ENCODE measurements at regions not wholly inside any gene's neighbourhood (a gene's known extent, or its start where the extent isn't known, plus 50 kb on each side); places are given as distances from the start of the nearest gene placed in this dataset.

GRCh38 chr2:125667630-125668029 lies 988.3 kb upstream of the GYPC start:
- TF ChIP-seq ZNF274 (IDR thresholded peaks at IDR 0.05; ENCODE audit: low read depth, low read length) (no peak), SUZ12 (IDR thresholded peaks at IDR 0.05; ENCODE audit: extremely low read depth, insufficient read depth, insufficient read length) (no peak), YY1 (IDR thresholded peaks at IDR 0.05; ENCODE audit: insufficient read depth, insufficient read length) (no peak)
- H3K36me3 ChIP-seq (ENCODE audit: insufficient read depth, insufficient read length, low read length): no peaks in the 10 kb centered on the region
- H3K4me3 ChIP-seq (ENCODE audit: insufficient read length, low read depth): no peak overlapping the region
- H3K9me3 ChIP-seq (ENCODE audit: insufficient read depth, low read length): 0 out of 2 replicates have a peak, but pooled peaks cover 5% of the 10 kb centered on the region
- H3K4me1 ChIP-seq (ENCODE audit: insufficient read depth, insufficient read length): no peaks in the 10 kb centered on the region
- DNase-seq (ENCODE audit: low read depth, low spot score): no peak
- no peak overlapping the region for H3K9ac ChIP-seq (ENCODE audit: insufficient read length, low read depth)
- no peaks in the 10 kb centered on the region for H3K27me3 ChIP-seq (ENCODE audit: insufficient read depth, insufficient read length)

DNA sequence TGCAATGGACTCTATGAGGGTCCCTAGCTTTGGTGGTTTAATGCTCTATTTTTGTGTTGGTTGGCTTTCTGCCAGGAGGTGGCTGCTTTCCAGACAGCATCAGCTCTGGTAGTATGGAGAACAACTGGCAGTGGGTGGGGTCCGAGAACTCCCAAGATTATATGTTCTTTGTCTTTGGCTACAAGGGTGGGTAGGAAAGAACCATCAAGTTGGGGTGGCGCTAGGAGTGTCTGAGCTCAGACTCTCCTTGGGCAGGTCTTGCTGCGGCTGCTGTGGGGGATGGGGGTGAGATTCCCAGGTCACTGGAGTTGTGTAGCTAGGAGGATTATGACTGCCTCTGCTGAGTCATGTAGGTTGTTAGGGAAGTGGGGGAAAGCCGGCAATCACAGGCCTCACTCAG lies 976.1 kb upstream of the GYPC start:
- Histone ChIP-seq H3K27me3 (ENCODE audit: insufficient read depth, insufficient read length) (no peaks in the 10 kb centered on the region), H3K9ac (ENCODE audit: insufficient read length, low read depth) (no peak overlapping the region), H3K4me3 (ENCODE audit: insufficient read length, low read depth) (no peak overlapping the region), H3K9me3 (ENCODE audit: insufficient read depth, low read length) (no peaks in the 10 kb centered on the region), H3K36me3 (ENCODE audit: insufficient read depth, insufficient read length, low read length) (no peaks in the 10 kb centered on the region), H3K4me1 (ENCODE audit: insufficient read depth, insufficient read length) (no peaks in the 10 kb centered on the region)
- TF ChIP-seq SUZ12 (IDR thresholded peaks at IDR 0.05; ENCODE audit: extremely low read depth, insufficient read depth, insufficient read length) (no peak), ZNF274 (IDR thresholded peaks at IDR 0.05; ENCODE audit: low read depth, low read length) (no peak), YY1 (IDR thresholded peaks at IDR 0.05; ENCODE audit: insufficient read depth, insufficient read length) (no peak)
- DNase-seq (ENCODE audit: low read depth, low spot score): no peak

DNA sequence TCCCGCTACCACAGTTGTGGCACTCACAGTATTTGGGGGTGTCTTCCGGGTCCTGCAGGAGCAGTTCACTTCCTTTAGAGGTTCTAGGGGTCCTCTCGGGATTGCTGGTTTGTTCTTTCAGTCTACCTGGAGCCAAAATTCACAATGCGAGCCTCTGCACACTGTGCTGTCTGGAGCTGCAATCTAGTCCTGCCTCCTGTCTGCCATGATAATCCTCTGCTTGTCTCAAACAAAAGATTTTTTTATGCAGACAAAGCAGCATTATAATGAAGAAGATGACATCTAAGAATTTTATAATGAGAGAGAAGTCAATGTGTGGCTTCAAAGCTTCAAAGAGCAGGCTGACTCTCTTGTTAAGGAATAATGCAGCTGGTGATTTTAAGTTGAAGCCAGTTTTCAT lies 975.1 kb upstream of the GYPC start:
- H3K36me3 ChIP-seq (ENCODE audit: insufficient read depth, insufficient read length, low read length): no peaks in the 10 kb centered on the region
- no peak for DNase-seq (ENCODE audit: low read depth, low spot score)
- TF ChIP-seq SUZ12 (IDR thresholded peaks at IDR 0.05; ENCODE audit: extremely low read depth, insufficient read depth, insufficient read length) (no peak), ZNF274 (IDR thresholded peaks at IDR 0.05; ENCODE audit: low read depth, low read length) (no peak), YY1 (IDR thresholded peaks at IDR 0.05; ENCODE audit: insufficient read depth, insufficient read length) (no peak)
- no peaks in the 10 kb centered on the region for H3K27me3 ChIP-seq (ENCODE audit: insufficient read depth, insufficient read length)
- H3K4me1 ChIP-seq (ENCODE audit: insufficient read depth, insufficient read length): no peaks in the 10 kb centered on the region
- H3K4me3 ChIP-seq (ENCODE audit: insufficient read length, low read depth): no peak overlapping the region
- no peaks in the 10 kb centered on the region for H3K9me3 ChIP-seq (ENCODE audit: insufficient read depth, low read length)
- no peak overlapping the region for H3K9ac ChIP-seq (ENCODE audit: insufficient read length, low read depth)

- H3K9me3 ChIP-seq (ENCODE audit: insufficient read depth, low read length): no peaks in the 10 kb centered on the region
- TF ChIP-seq YY1 (IDR thresholded peaks at IDR 0.05; ENCODE audit: insufficient read depth, insufficient read length) (no peak), SUZ12 (IDR thresholded peaks at IDR 0.05; ENCODE audit: extremely low read depth, insufficient read depth, insufficient read length) (no peak), ZNF274 (IDR thresholded peaks at IDR 0.05; ENCODE audit: low read depth, low read length) (no peak)
- no peak overlapping the region for H3K9ac ChIP-seq (ENCODE audit: insufficient read length, low read depth)
These were observed 974.4 kb upstream of the GYPC start for GRCh38 chr2:125681576-125681975.

DNA sequence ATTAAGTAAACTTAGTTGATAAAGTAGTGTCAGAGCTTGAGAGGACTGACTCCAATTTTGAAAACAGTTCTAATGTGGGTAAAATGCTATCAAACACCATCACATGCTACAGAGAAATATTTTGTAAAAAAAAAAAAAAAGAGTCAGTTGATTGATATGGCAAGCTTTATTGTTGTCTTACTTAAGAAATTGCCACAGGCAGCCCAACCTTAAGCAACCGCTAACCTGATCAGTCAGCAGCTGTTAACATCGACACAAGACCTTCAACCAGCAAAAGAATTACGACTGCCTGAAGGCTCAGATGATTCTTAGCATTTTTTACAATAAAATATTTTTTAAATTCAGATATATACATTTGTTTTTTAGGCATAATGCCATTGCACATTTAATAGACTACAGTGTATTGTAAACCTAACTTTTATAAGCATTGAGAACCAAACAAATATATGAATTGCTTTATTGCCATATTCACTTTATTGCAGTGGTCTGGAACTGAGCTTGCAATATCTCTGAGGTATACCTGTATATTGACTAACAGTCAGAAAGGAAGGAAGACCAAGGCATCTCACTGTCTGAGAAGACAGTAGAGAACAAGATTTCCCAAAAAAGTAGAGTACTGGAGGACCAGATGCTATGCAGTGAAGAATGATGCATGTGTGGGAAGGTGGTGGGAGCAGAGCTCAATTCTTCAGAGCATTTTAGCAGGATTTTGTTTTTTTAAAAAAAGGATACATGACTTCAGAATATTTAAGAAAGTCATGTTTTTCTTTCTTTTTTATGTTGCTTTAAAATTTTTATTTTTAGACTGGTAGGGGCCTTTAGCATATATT lies 973.8 kb upstream of the GYPC start:
- Histone ChIP-seq H3K36me3 (ENCODE audit: insufficient read depth, insufficient read length, low read length) (no peaks in the 10 kb centered on the region), H3K9me3 (ENCODE audit: insufficient read depth, low read length) (no peaks in the 10 kb centered on the region), H3K4me3 (ENCODE audit: insufficient read length, low read depth) (no peak overlapping the region), H3K27me3 (ENCODE audit: insufficient read depth, insufficient read length) (no peaks in the 10 kb centered on the region), H3K4me1 (ENCODE audit: insufficient read depth, insufficient read length) (no peaks in the 10 kb centered on the region), H3K9ac (ENCODE audit: insufficient read length, low read depth) (no peak overlapping the region)
- no peak for TF ChIP-seq ZNF274 (IDR thresholded peaks at IDR 0.05; ENCODE audit: low read depth, low read length)
- TF ChIP-seq YY1 (IDR thresholded peaks at IDR 0.05; ENCODE audit: insufficient read depth, insufficient read length): no peak
- no peak for TF ChIP-seq SUZ12 (IDR thresholded peaks at IDR 0.05; ENCODE audit: extremely low read depth, insufficient read depth, insufficient read length)
- DNase-seq (ENCODE audit: low read depth, low spot score): no peak

More at GRCh38 chr2:125681576-125681975, 974.4 kb upstream of the GYPC start:
- no peaks in the 10 kb centered on the region for H3K27me3 ChIP-seq (ENCODE audit: insufficient read depth, insufficient read length)
- no peaks in the 10 kb centered on the region for H3K4me1 ChIP-seq (ENCODE audit: insufficient read depth, insufficient read length)
- no peaks in the 10 kb centered on the region for H3K36me3 ChIP-seq (ENCODE audit: insufficient read depth, insufficient read length, low read length)
- no peak overlapping the region for H3K4me3 ChIP-seq (ENCODE audit: insufficient read length, low read depth)
- DNase-seq (ENCODE audit: low read depth, low spot score): no peak

DNA sequence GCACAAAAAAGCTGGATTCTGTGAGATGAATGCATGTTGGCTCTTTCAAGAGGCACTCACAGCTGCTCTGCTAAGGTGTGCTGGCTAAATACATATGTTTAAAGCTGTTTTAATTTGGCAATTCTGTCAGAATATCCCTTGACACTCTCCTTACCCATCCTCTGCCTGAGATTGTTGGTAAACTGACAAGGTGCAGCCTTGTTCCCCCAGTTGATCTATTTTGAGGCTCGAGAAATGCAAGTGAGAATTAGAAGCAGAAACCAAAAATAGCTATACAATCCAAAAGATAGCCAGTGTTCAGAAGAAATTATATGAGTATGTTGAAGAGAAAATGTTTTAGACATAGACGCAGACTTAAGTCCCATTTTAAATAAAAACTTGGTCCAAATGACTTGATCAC lies 971.7 kb upstream of the GYPC start:
- TF ChIP-seq ZNF274 (IDR thresholded peaks at IDR 0.05; ENCODE audit: low read depth, low read length) (no peak), YY1 (IDR thresholded peaks at IDR 0.05; ENCODE audit: insufficient read depth, insufficient read length) (no peak), SUZ12 (IDR thresholded peaks at IDR 0.05; ENCODE audit: extremely low read depth, insufficient read depth, insufficient read length) (no peak)
- no peak for DNase-seq (ENCODE audit: low read depth, low spot score)
- Histone ChIP-seq H3K4me1 (ENCODE audit: insufficient read depth, insufficient read length) (no peaks in the 10 kb centered on the region), H3K36me3 (ENCODE audit: insufficient read depth, insufficient read length, low read length) (no peaks in the 10 kb centered on the region), H3K27me3 (ENCODE audit: insufficient read depth, insufficient read length) (no peaks in the 10 kb centered on the region), H3K9me3 (ENCODE audit: insufficient read depth, low read length) (no peaks in the 10 kb centered on the region), H3K9ac (ENCODE audit: insufficient read length, low read depth) (no peak overlapping the region), H3K4me3 (ENCODE audit: insufficient read length, low read depth) (no peak overlapping the region)

- H3K27me3 ChIP-seq (ENCODE audit: insufficient read depth, insufficient read length): no peaks in the 10 kb centered on the region
- no peak overlapping the region for H3K9ac ChIP-seq (ENCODE audit: insufficient read length, low read depth)
- no peaks in the 10 kb centered on the region for H3K36me3 ChIP-seq (ENCODE audit: insufficient read depth, insufficient read length, low read length)
- no peaks in the 10 kb centered on the region for H3K9me3 ChIP-seq (ENCODE audit: insufficient read depth, low read length)
- no peak overlapping the region for H3K4me3 ChIP-seq (ENCODE audit: insufficient read length, low read depth)
- H3K4me1 ChIP-seq (ENCODE audit: insufficient read depth, insufficient read length): no peaks in the 10 kb centered on the region
- TF ChIP-seq YY1 (IDR thresholded peaks at IDR 0.05; ENCODE audit: insufficient read depth, insufficient read length) (no peak), SUZ12 (IDR thresholded peaks at IDR 0.05; ENCODE audit: extremely low read depth, insufficient read depth, insufficient read length) (no peak), ZNF274 (IDR thresholded peaks at IDR 0.05; ENCODE audit: low read depth, low read length) (no peak)
- DNase-seq (ENCODE audit: low read depth, low spot score): no peak
These were observed 971.0 kb upstream of the GYPC start for GRCh38 chr2:125684932-125685331.
